ENCODE measurements at regions not wholly inside any gene's neighbourhood (a gene's known extent, or its start where the extent isn't known, plus 50 kb on each side); places are given as distances from the start of the nearest gene placed in this dataset.

GRCh38 chr1:198447468-198447867 is 93.0 kb downstream of the ATP6V1G3 start:
- WGBS (ENCODE audit: insufficient coverage, insufficient read length), result no CpG with 5 or more reads among the region's 1 CpG
- H3K9me3 ChIP-seq (ENCODE audit: control insufficient read depth, insufficient read depth, low read length), result no peaks in the 10 kb centered on the region
- H3K4me3 ChIP-seq (ENCODE audit: low read length), result no peak overlapping the region
- H3K4me1 ChIP-seq (ENCODE audit: control insufficient read depth, insufficient read depth, low read length), result no peaks in the 10 kb centered on the region
- H3K36me3 ChIP-seq (ENCODE audit: control insufficient read depth, insufficient read depth, low read length), result no peaks in the 10 kb centered on the region
- H3K27ac ChIP-seq (ENCODE audit: low read length), result no peak overlapping the region
- H3K27me3 ChIP-seq (ENCODE audit: control insufficient read depth, insufficient read depth, low read length), result no peaks in the 10 kb centered on the region
- DNase-seq (ENCODE audit: low read depth, low spot score), result no peak

- Histone ChIP-seq H3K9me3 (ENCODE audit: control insufficient read depth, insufficient read depth, low read length) (no peaks in the 10 kb centered on the region), H3K36me3 (ENCODE audit: control insufficient read depth, insufficient read depth, low read length) (no peaks in the 10 kb centered on the region), H3K4me3 (ENCODE audit: low read length) (no peak overlapping the region), H3K27ac (ENCODE audit: low read length) (no peak overlapping the region), H3K4me1 (ENCODE audit: control insufficient read depth, insufficient read depth, low read length) (no peaks in the 10 kb centered on the region), H3K27me3 (ENCODE audit: control insufficient read depth, insufficient read depth, low read length) (no peaks in the 10 kb centered on the region)
- no peak for DNase-seq (ENCODE audit: low read depth, low spot score)
- no CpG with 5 or more reads among the region's 3 CpGs for WGBS (ENCODE audit: insufficient coverage, insufficient read length)
These were observed 94.6 kb downstream of the ATP6V1G3 start for GRCh38 chr1:198445872-198446271.

GRCh38 chr1:198444792-198445191 is 95.7 kb downstream of the ATP6V1G3 start:
- H3K36me3 ChIP-seq (ENCODE audit: control insufficient read depth, insufficient read depth, low read length), result no peaks in the 10 kb centered on the region
- no peaks in the 10 kb centered on the region for H3K4me1 ChIP-seq (ENCODE audit: control insufficient read depth, insufficient read depth, low read length)
- no CpG with 5 or more reads among the region's 1 CpG for WGBS (ENCODE audit: insufficient coverage, insufficient read length)
- H3K27me3 ChIP-seq (ENCODE audit: control insufficient read depth, insufficient read depth, low read length), result no peaks in the 10 kb centered on the region
- H3K27ac ChIP-seq (ENCODE audit: low read length), result no peak overlapping the region
- DNase-seq (ENCODE audit: low read depth, low spot score), result no peak
- no peaks in the 10 kb centered on the region for H3K9me3 ChIP-seq (ENCODE audit: control insufficient read depth, insufficient read depth, low read length)
- H3K4me3 ChIP-seq (ENCODE audit: low read length), result no peak overlapping the region

GRCh38 chr1:198443365-198444233 is 96.9 kb downstream of the ATP6V1G3 start:
- no CpG with 5 or more reads among the region's 5 CpGs for WGBS (ENCODE audit: insufficient coverage, insufficient read length)
- Histone ChIP-seq H3K4me1 (ENCODE audit: control insufficient read depth, insufficient read depth, low read length) (no peaks in the 10 kb centered on the region), H3K36me3 (ENCODE audit: control insufficient read depth, insufficient read depth, low read length) (no peaks in the 10 kb centered on the region), H3K27ac (ENCODE audit: low read length) (no peak overlapping the region), H3K9me3 (ENCODE audit: control insufficient read depth, insufficient read depth, low read length) (no peaks in the 10 kb centered on the region), H3K4me3 (ENCODE audit: low read length) (no peak overlapping the region), H3K27me3 (ENCODE audit: control insufficient read depth, insufficient read depth, low read length) (no peaks in the 10 kb centered on the region)
- DNase-seq (ENCODE audit: low read depth, low spot score), result no peak

- Histone ChIP-seq H3K27me3 (ENCODE audit: control insufficient read depth, insufficient read depth, low read length) (no peaks in the 10 kb centered on the region), H3K27ac (ENCODE audit: low read length) (no peak overlapping the region), H3K4me1 (ENCODE audit: control insufficient read depth, insufficient read depth, low read length) (no peaks in the 10 kb centered on the region), H3K4me3 (ENCODE audit: low read length) (no peak overlapping the region), H3K36me3 (ENCODE audit: control insufficient read depth, insufficient read depth, low read length) (no peaks in the 10 kb centered on the region), H3K9me3 (ENCODE audit: control insufficient read depth, insufficient read depth, low read length) (no peaks in the 10 kb centered on the region)
- no peak for DNase-seq (ENCODE audit: low read depth, low spot score)
- no CpG with 5 or more reads among the region's 6 CpGs for WGBS (ENCODE audit: insufficient coverage, insufficient read length)
These were observed 99.6 kb downstream of the ATP6V1G3 start for GRCh38 chr1:198440842-198441241.

- H3K27me3 ChIP-seq (ENCODE audit: control insufficient read depth, insufficient read depth, low read length), result no peaks in the 10 kb centered on the region
- H3K36me3 ChIP-seq (ENCODE audit: control insufficient read depth, insufficient read depth, low read length), result no peaks in the 10 kb centered on the region
- DNase-seq (ENCODE audit: low read depth, low spot score), result no peak
- no peaks in the 10 kb centered on the region for H3K9me3 ChIP-seq (ENCODE audit: control insufficient read depth, insufficient read depth, low read length)
- no peak overlapping the region for H3K4me3 ChIP-seq (ENCODE audit: low read length)
- no peak overlapping the region for H3K27ac ChIP-seq (ENCODE audit: low read length)
- H3K4me1 ChIP-seq (ENCODE audit: control insufficient read depth, insufficient read depth, low read length), result no peaks in the 10 kb centered on the region
- no CpG with 5 or more reads among the region's 2 CpGs for WGBS (ENCODE audit: insufficient coverage, insufficient read length)
These were observed 103.1 kb downstream of the ATP6V1G3 start for GRCh38 chr1:198437332-198437731.

- Histone ChIP-seq H3K27ac (ENCODE audit: low read length) (no peak overlapping the region), H3K4me1 (ENCODE audit: control insufficient read depth, insufficient read depth, low read length) (no peaks in the 10 kb centered on the region), H3K27me3 (ENCODE audit: control insufficient read depth, insufficient read depth, low read length) (no peaks in the 10 kb centered on the region), H3K9me3 (ENCODE audit: control insufficient read depth, insufficient read depth, low read length) (no peaks in the 10 kb centered on the region), H3K36me3 (ENCODE audit: control insufficient read depth, insufficient read depth, low read length) (no peaks in the 10 kb centered on the region), H3K4me3 (ENCODE audit: low read length) (no peak overlapping the region)
- DNase-seq (ENCODE audit: low read depth, low spot score), result no peak
These were observed 104.2 kb downstream of the ATP6V1G3 start for GRCh38 chr1:198436276-198436675.

- H3K36me3 ChIP-seq (ENCODE audit: control insufficient read depth, insufficient read depth, low read length), result no peaks in the 10 kb centered on the region
- no peaks in the 10 kb centered on the region for H3K9me3 ChIP-seq (ENCODE audit: control insufficient read depth, insufficient read depth, low read length)
- H3K4me3 ChIP-seq (ENCODE audit: low read length), result no peak overlapping the region
- no peaks in the 10 kb centered on the region for H3K4me1 ChIP-seq (ENCODE audit: control insufficient read depth, insufficient read depth, low read length)
- no peak for DNase-seq (ENCODE audit: low read depth, low spot score)
- H3K27me3 ChIP-seq (ENCODE audit: control insufficient read depth, insufficient read depth, low read length), result no peaks in the 10 kb centered on the region
- H3K27ac ChIP-seq (ENCODE audit: low read length), result no peak overlapping the region
These were observed 105.4 kb downstream of the ATP6V1G3 start for GRCh38 chr1:198435056-198435455.

- peaks cover 1% of the 10 kb centered on the region; the same call in 1 of the 2 replicates for H3K4me1 ChIP-seq (ENCODE audit: control insufficient read depth, insufficient read depth, low read length)
- H3K36me3 ChIP-seq (ENCODE audit: control insufficient read depth, insufficient read depth, low read length), result no peaks in the 10 kb centered on the region
- no peaks in the 10 kb centered on the region for H3K9me3 ChIP-seq (ENCODE audit: control insufficient read depth, insufficient read depth, low read length)
- no peaks in the 10 kb centered on the region for H3K27me3 ChIP-seq (ENCODE audit: control insufficient read depth, insufficient read depth, low read length)
- no peak for DNase-seq (ENCODE audit: low read depth, low spot score)
- no peak overlapping the region for H3K4me3 ChIP-seq (ENCODE audit: low read length)
- H3K27ac ChIP-seq (ENCODE audit: low read length), result no peak overlapping the region
- WGBS (ENCODE audit: insufficient coverage, insufficient read length), result no CpG with 5 or more reads among the region's 2 CpGs
These were observed 116.0 kb downstream of the ATP6V1G3 start for GRCh38 chr1:198424441-198424840.

- no CpG with 5 or more reads among the region's 1 CpG for WGBS (ENCODE audit: insufficient coverage, insufficient read length)
- Histone ChIP-seq H3K4me1 (ENCODE audit: control insufficient read depth, insufficient read depth, low read length) (peaks cover 1% of the 10 kb centered on the region; the same call in 1 of the 2 replicates), H3K27me3 (ENCODE audit: control insufficient read depth, insufficient read depth, low read length) (no peaks in the 10 kb centered on the region), H3K27ac (ENCODE audit: low read length) (no peak overlapping the region), H3K9me3 (ENCODE audit: control insufficient read depth, insufficient read depth, low read length) (no peaks in the 10 kb centered on the region), H3K4me3 (ENCODE audit: low read length) (no peak overlapping the region), H3K36me3 (ENCODE audit: control insufficient read depth, insufficient read depth, low read length) (no peaks in the 10 kb centered on the region)
- DNase-seq (ENCODE audit: low read depth, low spot score), result no peak
These were observed 116.8 kb downstream of the ATP6V1G3 start for GRCh38 chr1:198423673-198424072.

GRCh38 chr1:198417039-198417438 is 123.4 kb downstream of the ATP6V1G3 start:
- Histone ChIP-seq H3K4me3 (ENCODE audit: low read length) (no peak overlapping the region), H3K4me1 (ENCODE audit: control insufficient read depth, insufficient read depth, low read length) (no peaks in the 10 kb centered on the region), H3K36me3 (ENCODE audit: control insufficient read depth, insufficient read depth, low read length) (no peaks in the 10 kb centered on the region), H3K27me3 (ENCODE audit: control insufficient read depth, insufficient read depth, low read length) (no peaks in the 10 kb centered on the region), H3K9me3 (ENCODE audit: control insufficient read depth, insufficient read depth, low read length) (no peaks in the 10 kb centered on the region), H3K27ac (ENCODE audit: low read length) (no peak overlapping the region)
- DNase-seq (ENCODE audit: low read depth, low spot score), result no peak
